Prostate gland (tissue), 2 donors: ENCODE measurements at regions not wholly inside any gene's neighbourhood (a gene's known extent, or its start where the extent isn't known, plus 50 kb on each side); places are given as distances from the start of the nearest gene placed in this dataset.

Source experiments
- DNase-seq: peaks from one replicate; pipeline ENCODE4 v3.0.0-alpha.2; 2019; ENCODE audit warnings: low spot score
- H3K27ac ChIP-seq, 2 donors: fragments of 200-600 bp; sonication (generic); 2 replicates each; pipeline ENCODE4 v1.5.1; 2017 to 2019
- H3K27me3 ChIP-seq: fragments of 200-600 bp; sonication (generic); replicated peaks from 2 replicates; pipeline ENCODE4 v1.5.1; 2019; ENCODE audit not compliant: insufficient read depth
- H3K36me3 ChIP-seq, 2 donors: fragments of 200-600 bp; sonication (generic); 1 replicate in 1 of 2; 2 replicates in 1 of 2; pipeline versions ENCODE4 v1.5.1 to v1.8.1; 2017 to 2019
- H3K4me1 ChIP-seq: fragments of 200-600 bp; sonication (generic); replicated peaks from 2 replicates; pipeline ENCODE4 v1.5.1; 2019
- H3K4me3 ChIP-seq, 2 donors: fragments of 200-600 bp; sonication (generic); 2 replicates each; pipeline ENCODE4 v1.5.1; 2017 to 2019
- H3K9me3 ChIP-seq: fragments of 200-600 bp; sonication (generic); 2 replicates; pipeline ENCODE4 v1.5.1; 2017
- CTCF ChIP-seq, 4 experiments: fragments of 200-600 bp in 2 of 4; fragments of 450-650 bp in 2 of 4; sonication (generic) in 2 of 4; IDR thresholded peaks; 1 replicate in 3 of 4; 2 replicates in 1 of 4; pipeline ENCODE4 v1.5.1; 2016 to 2019; ENCODE audit warnings: antibody characterized with exemption in 4 of 4, mild to moderate bottlenecking in 2 of 4, moderate library complexity in 2 of 4
- POLR2A ChIP-seq: fragments of 450-650 bp; IDR thresholded peaks from one replicate; pipeline ENCODE4 v1.6.1; 2016; ENCODE audit warnings: antibody characterized with exemption, mild to moderate bottlenecking
- POLR2AphosphoS5 ChIP-seq: sonication (generic); formaldehyde crosslinking; IDR thresholded peaks from one replicate; pipeline ENCODE4 v1.6.1; 2017; ENCODE audit warnings: antibody characterized with exemption
- WGBS: methylation state at CpG from one replicate; pipeline ENCODE4 v1.1.5; 2018; 5-methylcytosine and 5-hydroxymethylcytosine counted together
- intact Hi-C: fragments of 100-400 bp; cut with DNase I; formaldehyde crosslinking; loops from one replicate; pipeline ENCODE4 v1.14.2; 2022

GRCh38 chr6:9140951-9141460 is 705.7 kb upstream of the SLC35B3 start:
- DNase-seq, result peak; percentile 59
- Histone ChIP-seq H3K27me3 (no peaks in the 10 kb centered on the region), H3K36me3 (no peaks in the 10 kb centered on the region), H3K9me3 (no peaks in the 10 kb centered on the region), H3K27ac (no peak overlapping the region), H3K4me3 (no peak overlapping the region), H3K4me1 (peaks cover 5% of the 10 kb centered on the region)
- TF ChIP-seq POLR2AphosphoS5 (peak; percentile 65), POLR2A (no peak), CTCF (IDR thresholded peaks at IDR 0.05) (no peak)
- 13% methylated on average over 4 of the region's 4 CpGs for WGBS
- intact Hi-C loops, result no loop called here

- intact Hi-C loops, result no loop called here
- Histone ChIP-seq H3K4me1 (peaks cover 5% of the 10 kb centered on the region), H3K27me3 (no peaks in the 10 kb centered on the region), H3K9me3 (no peaks in the 10 kb centered on the region), H3K36me3 (no peaks in the 10 kb centered on the region), H3K4me3 (no peak overlapping the region), H3K27ac (no peak overlapping the region)
- 8% methylated on average over 8 of the region's 8 CpGs for WGBS
- peak in 1 of 4 experiments; percentile 7 for TF ChIP-seq CTCF (IDR thresholded peaks at IDR 0.05)
- peak; percentile 60 for TF ChIP-seq POLR2AphosphoS5
- no peak for TF ChIP-seq POLR2A
- DNase-seq, result peak; percentile 62
These were observed 704.8 kb upstream of the SLC35B3 start for GRCh38 chr6:9140172-9140571.

GRCh38 chr6:9139746-9140145 is 704.4 kb upstream of the SLC35B3 start:
- no peak overlapping the region for H3K27ac ChIP-seq
- H3K27me3 ChIP-seq, result no peaks in the 10 kb centered on the region
- peaks cover 5% of the 10 kb centered on the region for H3K4me1 ChIP-seq
- WGBS, result 30% methylated on average over 6 of the region's 6 CpGs
- no peak overlapping the region for H3K4me3 ChIP-seq
- no peak for TF ChIP-seq POLR2A
- TF ChIP-seq CTCF (IDR thresholded peaks at IDR 0.05), result no peak
- no peak for TF ChIP-seq POLR2AphosphoS5
- no peaks in the 10 kb centered on the region for H3K9me3 ChIP-seq
- no peaks in the 10 kb centered on the region for H3K36me3 ChIP-seq
- no peak for DNase-seq
- intact Hi-C loops, result no loop called here

GRCh38 chr6:9138936-9139335 is 703.6 kb upstream of the SLC35B3 start:
- no peaks in the 10 kb centered on the region for H3K36me3 ChIP-seq
- no peak for DNase-seq
- no peak for TF ChIP-seq POLR2A
- no peak for TF ChIP-seq CTCF (IDR thresholded peaks at IDR 0.05)
- intact Hi-C loops, result no loop called here
- 77% methylated on average over 5 of the region's 5 CpGs for WGBS
- no peak overlapping the region for H3K27ac ChIP-seq
- no peaks in the 10 kb centered on the region for H3K9me3 ChIP-seq
- no peaks in the 10 kb centered on the region for H3K27me3 ChIP-seq
- no peak overlapping the region for H3K4me3 ChIP-seq
- peaks cover 5% of the 10 kb centered on the region for H3K4me1 ChIP-seq

GRCh38 chr6:9136141-9136822 is 700.9 kb upstream of the SLC35B3 start:
- no peak for DNase-seq
- intact Hi-C loops, result no loop called here
- 86% methylated on average over 2 of the region's 2 CpGs for WGBS
- Histone ChIP-seq H3K36me3 (no peaks in the 10 kb centered on the region), H3K27me3 (no peaks in the 10 kb centered on the region), H3K27ac (no peak overlapping the region), H3K4me3 (no peak overlapping the region), H3K4me1 (peaks cover 5% of the 10 kb centered on the region), H3K9me3 (no peaks in the 10 kb centered on the region)
- TF ChIP-seq CTCF (IDR thresholded peaks at IDR 0.05) (no peak), POLR2A (no peak), POLR2AphosphoS5 (no peak)
